ENCODE measurements at regions not wholly inside any gene's neighbourhood (a gene's known extent, or its start where the extent isn't known, plus 50 kb on each side); places are given as distances from the start of the nearest gene placed in this dataset.

DNA sequence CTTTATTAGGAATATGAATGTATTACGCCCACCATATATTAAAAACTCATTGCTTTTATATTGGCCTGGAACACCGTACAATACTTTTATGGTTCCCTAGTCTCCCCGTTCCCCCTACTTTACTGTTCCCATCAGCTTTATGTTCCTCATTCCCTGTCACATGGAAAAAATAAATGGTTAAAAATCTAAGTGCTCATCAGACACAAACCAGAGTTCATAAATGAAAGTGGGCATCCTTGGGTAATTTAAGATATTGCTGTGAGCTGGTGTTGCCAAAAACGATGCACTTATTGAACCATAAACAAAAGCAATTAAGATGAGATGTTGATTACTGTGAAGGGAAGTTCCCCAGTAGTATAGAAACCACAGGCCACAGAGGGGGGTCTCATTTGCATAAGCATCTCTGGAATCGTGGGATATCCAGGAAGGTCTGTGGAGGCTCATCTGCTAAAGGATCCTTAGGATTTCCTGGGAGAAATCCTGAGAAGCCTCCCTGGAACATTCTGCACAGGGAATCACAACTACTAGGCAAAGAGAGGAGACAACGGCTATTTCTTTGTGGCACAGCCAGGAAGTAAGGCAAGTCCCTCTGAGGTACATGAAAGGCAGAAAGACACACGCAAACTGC lies 591.4 kb upstream of the CDH11 start:
- Histone ChIP-seq H3K9me3 (ENCODE audit: insufficient read depth, low read depth, low read length) (no peaks in the 10 kb centered on the region), H4K20me1 (ENCODE audit: insufficient read depth, low read length) (no peaks in the 10 kb centered on the region), H3K27me3 (ENCODE audit: insufficient read depth, low read length) (peaks cover 2% of the 10 kb centered on the region), H3K4me3 (ENCODE audit: insufficient read depth, low read depth, low read length) (no peak overlapping the region), H3K9ac (ENCODE audit: low read length) (no peak overlapping the region), H3K4me1 (ENCODE audit: insufficient read depth, low read length) (no peaks in the 10 kb centered on the region), H3K4me2 (ENCODE audit: low read length) (no peak overlapping the region), H3K36me3 (ENCODE audit: insufficient read depth, low read length) (no peaks in the 10 kb centered on the region), H3K27ac (ENCODE audit: low read depth, low read length) (no peak overlapping the region), H3K79me2 (ENCODE audit: insufficient read depth, low read length) (no peaks in the 10 kb centered on the region), H2AFZ (ENCODE audit: low read depth, low read length) (no peak overlapping the region)
- Mint-ChIP-seq H3K4me1 (ENCODE audit: low read depth, unreplicated experiment) (peaks cover 3% of the 10 kb centered on the region), H3K27me3 (ENCODE audit: low read depth, unreplicated experiment) (peaks cover 36% of the 10 kb centered on the region), H3K4me3 (ENCODE audit: unreplicated experiment) (no peak overlapping the region), H3K36me3 (ENCODE audit: low read depth, unreplicated experiment) (no peaks in the 10 kb centered on the region), H3K27ac (ENCODE audit: unreplicated experiment) (no peak overlapping the region), H3K9me3 (ENCODE audit: unreplicated experiment) (peaks cover 2% of the 10 kb centered on the region)
- DNase-seq (ENCODE audit: low read depth) (no peak), FAIRE-seq (no peak)
- TF ChIP-seq, protein P1, sequence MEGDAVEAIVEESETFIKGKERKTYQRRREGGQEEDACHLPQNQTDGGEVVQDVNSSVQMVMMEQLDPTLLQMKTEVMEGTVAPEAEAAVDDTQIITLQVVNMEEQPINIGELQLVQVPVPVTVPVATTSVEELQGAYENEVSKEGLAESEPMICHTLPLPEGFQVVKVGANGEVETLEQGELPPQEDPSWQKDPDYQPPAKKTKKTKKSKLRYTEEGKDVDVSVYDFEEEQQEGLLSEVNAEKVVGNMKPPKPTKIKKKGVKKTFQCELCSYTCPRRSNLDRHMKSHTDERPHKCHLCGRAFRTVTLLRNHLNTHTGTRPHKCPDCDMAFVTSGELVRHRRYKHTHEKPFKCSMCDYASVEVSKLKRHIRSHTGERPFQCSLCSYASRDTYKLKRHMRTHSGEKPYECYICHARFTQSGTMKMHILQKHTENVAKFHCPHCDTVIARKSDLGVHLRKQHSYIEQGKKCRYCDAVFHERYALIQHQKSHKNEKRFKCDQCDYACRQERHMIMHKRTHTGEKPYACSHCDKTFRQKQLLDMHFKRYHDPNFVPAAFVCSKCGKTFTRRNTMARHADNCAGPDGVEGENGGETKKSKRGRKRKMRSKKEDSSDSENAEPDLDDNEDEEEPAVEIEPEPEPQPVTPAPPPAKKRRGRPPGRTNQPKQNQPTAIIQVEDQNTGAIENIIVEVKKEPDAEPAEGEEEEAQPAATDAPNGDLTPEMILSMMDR (IDR thresholded peaks at IDR 0.05; ENCODE audit: insufficient read depth, low read depth, low read length): no peak
- no peak for TF ChIP-seq EZH2 (IDR thresholded peaks at IDR 0.05; ENCODE audit: insufficient read depth, low read length)

DNA sequence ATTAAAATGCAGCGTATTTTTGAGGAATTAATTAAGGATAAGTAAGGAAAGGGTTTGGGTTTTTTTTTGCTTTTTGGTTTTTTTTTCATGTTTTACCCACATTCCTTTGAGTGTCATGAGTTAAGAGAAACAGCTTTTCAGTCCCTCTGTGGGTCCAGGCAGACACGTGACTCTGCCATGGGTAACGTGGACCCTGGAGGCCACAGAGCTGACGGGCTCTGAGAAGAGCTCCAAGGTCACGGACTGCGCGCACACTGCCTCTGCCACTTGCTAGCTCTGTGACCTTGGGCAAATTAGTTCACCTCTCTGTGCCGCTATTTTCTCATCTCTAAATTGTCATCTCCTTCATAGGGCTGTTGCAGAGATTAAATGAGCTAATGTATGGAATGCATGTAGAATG lies 588.2 kb upstream of the CDH11 start:
- no peak for DNase-seq (ENCODE audit: low read depth)
- TF ChIP-seq, protein P1 (IDR thresholded peaks at IDR 0.05; ENCODE audit: insufficient read depth, low read depth, low read length): no peak
- no peak for TF ChIP-seq EZH2 (IDR thresholded peaks at IDR 0.05; ENCODE audit: insufficient read depth, low read length)
- H3K79me2 ChIP-seq (ENCODE audit: insufficient read depth, low read length): no peaks in the 10 kb centered on the region
- H3K4me2 ChIP-seq (ENCODE audit: low read length): no peak overlapping the region
- no peak overlapping the region for H3K4me3 Mint-ChIP-seq (ENCODE audit: unreplicated experiment)
- H3K9me3 Mint-ChIP-seq (ENCODE audit: unreplicated experiment): no peaks in the 10 kb centered on the region
- H3K4me3 ChIP-seq (ENCODE audit: insufficient read depth, low read depth, low read length): no peak overlapping the region
- H3K27ac ChIP-seq (ENCODE audit: low read depth, low read length): no peak overlapping the region
- FAIRE-seq: no peak
- no peaks in the 10 kb centered on the region for H3K36me3 ChIP-seq (ENCODE audit: insufficient read depth, low read length)
- H3K27me3 ChIP-seq (ENCODE audit: insufficient read depth, low read length): peaks cover 2% of the 10 kb centered on the region
- no peaks in the 10 kb centered on the region for H4K20me1 ChIP-seq (ENCODE audit: insufficient read depth, low read length)
- H3K27ac Mint-ChIP-seq (ENCODE audit: unreplicated experiment): no peak overlapping the region
- H3K4me1 ChIP-seq (ENCODE audit: insufficient read depth, low read length): no peaks in the 10 kb centered on the region
- H3K9me3 ChIP-seq (ENCODE audit: insufficient read depth, low read depth, low read length): no peaks in the 10 kb centered on the region
- no peak overlapping the region for H3K9ac ChIP-seq (ENCODE audit: low read length)
- H2AFZ ChIP-seq (ENCODE audit: low read depth, low read length): no peak overlapping the region
- H3K27me3 Mint-ChIP-seq (ENCODE audit: low read depth, unreplicated experiment): peaks cover 17% of the 10 kb centered on the region
- H3K36me3 Mint-ChIP-seq (ENCODE audit: low read depth, unreplicated experiment): no peaks in the 10 kb centered on the region
- H3K4me1 Mint-ChIP-seq (ENCODE audit: low read depth, unreplicated experiment): peaks cover 3% of the 10 kb centered on the region

DNA sequence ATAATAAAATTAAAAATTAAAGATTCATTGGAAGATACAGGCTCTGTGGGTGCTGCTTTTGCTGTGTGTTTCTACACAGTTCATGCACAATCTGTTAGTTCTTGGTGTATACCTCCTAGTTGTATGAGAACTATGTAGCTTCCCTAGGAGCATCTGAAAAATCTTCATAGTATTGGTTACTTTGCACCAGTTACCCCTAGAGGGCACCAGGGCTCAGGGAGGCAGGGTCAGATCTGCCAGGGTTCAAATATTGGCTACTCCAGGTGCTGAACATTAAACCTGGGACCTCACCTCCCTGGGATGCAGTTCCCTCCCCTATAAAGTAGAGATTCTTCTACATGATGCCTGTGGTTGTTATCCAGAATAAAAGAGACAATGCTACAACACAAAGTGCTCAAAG lies 583.0 kb upstream of the CDH11 start:
- TF ChIP-seq, protein P1 (IDR thresholded peaks at IDR 0.05; ENCODE audit: insufficient read depth, low read depth, low read length): peak; percentile 4
- TF ChIP-seq EZH2 (IDR thresholded peaks at IDR 0.05; ENCODE audit: insufficient read depth, low read length): no peak
- Mint-ChIP-seq H3K9me3 (ENCODE audit: unreplicated experiment) (no peaks in the 10 kb centered on the region), H3K27ac (ENCODE audit: unreplicated experiment) (no peak overlapping the region), H3K36me3 (ENCODE audit: low read depth, unreplicated experiment) (no peaks in the 10 kb centered on the region), H3K4me1 (ENCODE audit: low read depth, unreplicated experiment) (peaks cover 9% of the 10 kb centered on the region), H3K4me3 (ENCODE audit: unreplicated experiment) (no peak overlapping the region), H3K27me3 (ENCODE audit: low read depth, unreplicated experiment) (peaks cover 5% of the 10 kb centered on the region)
- no peak for DNase-seq (ENCODE audit: low read depth)
- no peaks in the 10 kb centered on the region for H4K20me1 ChIP-seq (ENCODE audit: insufficient read depth, low read length)
- H3K36me3 ChIP-seq (ENCODE audit: insufficient read depth, low read length): no peaks in the 10 kb centered on the region
- H3K79me2 ChIP-seq (ENCODE audit: insufficient read depth, low read length): no peaks in the 10 kb centered on the region
- no peak overlapping the region for H3K9ac ChIP-seq (ENCODE audit: low read length)
- H2AFZ ChIP-seq (ENCODE audit: low read depth, low read length): no peak overlapping the region
- peaks cover 2% of the 10 kb centered on the region for H3K27me3 ChIP-seq (ENCODE audit: insufficient read depth, low read length)
- H3K4me1 ChIP-seq (ENCODE audit: insufficient read depth, low read length): peaks cover 6% of the 10 kb centered on the region
- no peaks in the 10 kb centered on the region for H3K9me3 ChIP-seq (ENCODE audit: insufficient read depth, low read depth, low read length)
- H3K4me2 ChIP-seq (ENCODE audit: low read length): no peak overlapping the region
- no peak overlapping the region for H3K4me3 ChIP-seq (ENCODE audit: insufficient read depth, low read depth, low read length)
- H3K27ac ChIP-seq (ENCODE audit: low read depth, low read length): no peak overlapping the region
- FAIRE-seq: no peak
